Esophagus squamous epithelium (tissue), 5 donors: ENCODE measurements at regions not wholly inside any gene's neighbourhood (a gene's known extent, or its start where the extent isn't known, plus 50 kb on each side); places are given as distances from the start of the nearest gene placed in this dataset.

Source experiments
- DNase-seq: peaks from one replicate; lab custom pipeline; 2025; lab: John Stamatoyannopoulos, UW
- H3K27ac ChIP-seq, 4 donors: fragments of 200-600 bp; sonication (generic); one replicate each; pipeline ENCODE4 v1.5.1; 2016 to 2019; ENCODE audit warnings: mild to moderate bottlenecking in 1 of 4
- H3K27me3 ChIP-seq, 4 donors: fragments of 200-600 bp; sonication (generic); 1 replicate in 3 of 4; 2 replicates in 1 of 4; pipeline versions ENCODE4 v1.5.1 to v1.6.0; 2017 to 2021; ENCODE audit warnings: antibody characterized with exemption in 1 of 4
- H3K36me3 ChIP-seq, 3 donors: fragments of 200-600 bp; sonication (generic); one replicate each; pipeline ENCODE4 v1.5.1; 2016 to 2019
- H3K4me1 ChIP-seq, 3 donors: fragments of 200-600 bp; sonication (generic); one replicate each; pipeline ENCODE4 v1.5.1; 2017 to 2019
- H3K4me3 ChIP-seq, 4 donors: fragments of 200-600 bp; sonication (generic); 1 replicate in 3 of 4; 2 replicates in 1 of 4; pipeline ENCODE4 v1.5.1; 2016 to 2019; ENCODE audit warnings: mild to moderate bottlenecking in 2 of 4, moderate library complexity in 1 of 4
- H3K9me3 ChIP-seq, 3 donors: fragments of 200-600 bp; sonication (generic); one replicate each; pipeline ENCODE4 v1.5.1; 2016 to 2019
- CTCF ChIP-seq, 6 experiments: fragments of 450-650 bp in 4 of 6; fragments of 200-600 bp in 2 of 6; sonication (generic) in 2 of 6; IDR thresholded peaks; one replicate each; pipeline ENCODE4 v1.5.1; 2016 to 2019; ENCODE audit warnings: antibody characterized with exemption in 6 of 6, mild to moderate bottlenecking in 4 of 6, moderate library complexity in 4 of 6
- POLR2A ChIP-seq, 4 donors: fragments of 450-650 bp; IDR thresholded peaks; one replicate each; pipeline ENCODE4 v1.6.1; 2017; ENCODE audit warnings: antibody characterized with exemption in 4 of 4, mild to moderate bottlenecking in 4 of 4, moderate library complexity in 3 of 4
- WGBS, 2 donors: methylation state at CpG; one replicate each; pipeline ENCODE4 v1.1.5; 2018; 5-methylcytosine and 5-hydroxymethylcytosine counted together
- intact Hi-C: fragments of 100-400 bp; cut with DNase I; formaldehyde crosslinking; loops from one replicate; pipeline ENCODE4 v1.15.0; 2022
- donor health status: DM: yes; HTN: yes; CAD: no.

GRCh38 chr4:56252561-56253152 lies 134.6 kb downstream of the AASDH start:
- Histone ChIP-seq H3K4me1 (no peaks in the 10 kb centered on the region), H3K9me3 (no peaks in the 10 kb centered on the region), H3K27ac (no peak overlapping the region), H3K4me3 (no peak overlapping the region), H3K27me3 (no peaks in the 10 kb centered on the region), H3K36me3 (no peaks in the 10 kb centered on the region)
- intact Hi-C loops = no loop called here
- 74 to 78% methylated on average over 3 of the region's 4 CpGs for WGBS, 2 donors
- no peak for DNase-seq
- TF ChIP-seq POLR2A (IDR thresholded peaks at IDR 0.05) (no peak), CTCF (IDR thresholded peaks at IDR 0.05) (no peak)

GRCh38 chr4:56251556-56251955 lies 135.7 kb downstream of the AASDH start:
- Histone ChIP-seq H3K27me3 (no peaks in the 10 kb centered on the region), H3K4me3 (no peak overlapping the region), H3K9me3 (no peaks in the 10 kb centered on the region), H3K27ac (no peak overlapping the region), H3K36me3 (no peaks in the 10 kb centered on the region), H3K4me1 (no peaks in the 10 kb centered on the region)
- 66 to 71% methylated on average over 3 of the region's 3 CpGs for WGBS, 2 donors
- DNase-seq = no peak
- no peak for TF ChIP-seq POLR2A (IDR thresholded peaks at IDR 0.05)
- intact Hi-C loops = no loop called here

- Histone ChIP-seq H3K27ac (no peak overlapping the region), H3K27me3 (no peaks in the 10 kb centered on the region), H3K36me3 (no peaks in the 10 kb centered on the region), H3K4me3 (no peak overlapping the region), H3K9me3 (no peaks in the 10 kb centered on the region), H3K4me1 (no peaks in the 10 kb centered on the region)
- intact Hi-C loops = no loop called here
- TF ChIP-seq POLR2A (IDR thresholded peaks at IDR 0.05) = no peak
- TF ChIP-seq CTCF (IDR thresholded peaks at IDR 0.05) = no peak
- 70 to 82% methylated on average over 2 of the region's 2 CpGs for WGBS, 2 donors
- no peak for DNase-seq
Measured at GRCh38 chr4:56250776-56251175, 136.5 kb downstream of the AASDH start.

GRCh38 chr4:56247646-56248045 lies 139.6 kb downstream of the AASDH start:
- intact Hi-C loops = no loop called here
- no peaks in the 10 kb centered on the region for H3K4me1 ChIP-seq
- no peaks in the 10 kb centered on the region for H3K36me3 ChIP-seq
- TF ChIP-seq CTCF (IDR thresholded peaks at IDR 0.05) (no peak), POLR2A (IDR thresholded peaks at IDR 0.05) (no peak)
- WGBS, 2 donors = 63 to 85% methylated on average over 7 of the region's 7 CpGs
- DNase-seq = no peak
- no peaks in the 10 kb centered on the region for H3K9me3 ChIP-seq
- no peak overlapping the region for H3K27ac ChIP-seq
- H3K27me3 ChIP-seq = no peaks in the 10 kb centered on the region
- no peak overlapping the region for H3K4me3 ChIP-seq

GRCh38 chr4:56246233-56246610 lies 141.1 kb downstream of the AASDH start:
- TF ChIP-seq POLR2A (IDR thresholded peaks at IDR 0.05) (no peak), CTCF (IDR thresholded peaks at IDR 0.05) (no peak)
- H3K27ac ChIP-seq = no peak overlapping the region
- no peaks in the 10 kb centered on the region for H3K36me3 ChIP-seq
- peaks cover 0 to 3% (median 0%) of the 10 kb centered on the region in 4 donors for H3K27me3 ChIP-seq
- H3K4me3 ChIP-seq = no peak overlapping the region
- no peak for DNase-seq
- H3K9me3 ChIP-seq = no peaks in the 10 kb centered on the region
- 69 to 80% methylated on average over 2 to 3 of the region's 3 CpGs for WGBS, 2 donors
- intact Hi-C loops = no loop called here
- no peaks in the 10 kb centered on the region for H3K4me1 ChIP-seq
